Osteoblast (primary cell): ENCODE measurements at regions not wholly inside any gene's neighbourhood (a gene's known extent, or its start where the extent isn't known, plus 50 kb on each side); places are given as distances from the start of the nearest gene placed in this dataset.

Experiments used
- DNase-seq: peaks from one replicate; pipeline ENCODE4 v3.0.0; 2011; ENCODE audit warnings: low spot score, mixed read lengths; ENCODE audit not compliant: insufficient read length; ENCODE audit errors: missing footprints
- H2AFZ ChIP-seq: 2 replicates; pipeline ENCODE4 v1.6.0; 2011; ENCODE audit warnings: mild to moderate bottlenecking, low read length
- H3K27ac ChIP-seq: 2 replicates; pipeline ENCODE4 v1.5.1; 2011; ENCODE audit warnings: mild to moderate bottlenecking, low read depth, low read length, moderate library complexity
- H3K27me3 ChIP-seq: 2 replicates; pipeline ENCODE4 v1.6.0; 2012; ENCODE audit warnings: mild to moderate bottlenecking, control low read depth, inconsistent platforms, low read length, moderate library complexity; ENCODE audit not compliant: insufficient read depth
- H3K36me3 ChIP-seq: 2 replicates; pipeline ENCODE4 v1.5.1; 2011; ENCODE audit warnings: mild to moderate bottlenecking, low read length, control low read depth, moderate library complexity; ENCODE audit not compliant: insufficient read depth
- H3K4me1 ChIP-seq: 2 replicates; pipeline ENCODE4 v1.5.1; 2011; ENCODE audit warnings: mild to moderate bottlenecking, low read length, control low read depth, moderate library complexity; ENCODE audit not compliant: insufficient read depth
- H3K4me2 ChIP-seq: 2 replicates; pipeline ENCODE4 v1.6.0; 2011; ENCODE audit warnings: mild to moderate bottlenecking, low read length; ENCODE audit not compliant: insufficient read depth
- H3K4me3 ChIP-seq: fragments of 200-600 bp; sonication (generic); 3 replicates; pipeline ENCODE4 v1.5.1; 2012; ENCODE audit warnings: mild to moderate bottlenecking, low read length, inconsistent platforms; ENCODE audit not compliant: insufficient read depth
- H3K79me2 ChIP-seq: 2 replicates; pipeline ENCODE4 v1.6.0; 2012; ENCODE audit warnings: mild to moderate bottlenecking, low read length, control low read depth, inconsistent platforms; ENCODE audit not compliant: insufficient read depth
- H3K9me3 ChIP-seq: 2 replicates; pipeline ENCODE4 v1.5.1; 2011; ENCODE audit warnings: low read depth, low read length, control low read depth
- H4K20me1 ChIP-seq: 2 replicates; pipeline ENCODE4 v1.6.0; 2012; ENCODE audit warnings: mild to moderate bottlenecking, low read length, control low read depth; ENCODE audit not compliant: insufficient read depth
- CTCF ChIP-seq: IDR thresholded peaks from 2 replicates; pipeline ENCODE4 v1.5.1; 2011; ENCODE audit warnings: mild to moderate bottlenecking, low read depth, low read length, moderate library complexity; ENCODE audit errors: extremely low read depth

- H2AFZ ChIP-seq, result no peak overlapping the region
- peaks cover under 1% of the 10 kb centered on the region for H3K79me2 ChIP-seq
- peaks cover 2% of the 10 kb centered on the region for H3K9me3 ChIP-seq
- H3K4me1 ChIP-seq, result peaks cover 17% of the 10 kb centered on the region
- H4K20me1 ChIP-seq, result no peaks in the 10 kb centered on the region
- TF ChIP-seq CTCF, result no peak
- no peak overlapping the region for H3K4me3 ChIP-seq
- H3K4me2 ChIP-seq, result no peak overlapping the region
- no peaks in the 10 kb centered on the region for H3K36me3 ChIP-seq
- no peak overlapping the region for H3K27ac ChIP-seq
- H3K27me3 ChIP-seq, result no peaks in the 10 kb centered on the region
- DNase-seq, result no peak
Measured at GRCh38 chr6:26220145-26220970, 133.1 kb downstream of the HFE start.

GRCh38 chr6:26221186-26221585, 134.0 kb downstream of the HFE start:
- Histone ChIP-seq H3K4me2 (no peak overlapping the region), H3K27me3 (no peaks in the 10 kb centered on the region), H4K20me1 (no peaks in the 10 kb centered on the region), H3K79me2 (peaks cover 2% of the 10 kb centered on the region), H3K36me3 (no peaks in the 10 kb centered on the region), H2AFZ (no peak overlapping the region), H3K27ac (no peak overlapping the region), H3K9me3 (peaks cover 3% of the 10 kb centered on the region), H3K4me3 (no peak overlapping the region), H3K4me1 (peaks cover 8% of the 10 kb centered on the region)
- TF ChIP-seq CTCF, result no peak
- no peak for DNase-seq

GRCh38 chr6:26222571-26222970, 135.3 kb downstream of the HFE start:
- no peak overlapping the region for H3K27ac ChIP-seq
- no peak overlapping the region for H3K4me2 ChIP-seq
- H4K20me1 ChIP-seq, result no peaks in the 10 kb centered on the region
- no peaks in the 10 kb centered on the region for H3K27me3 ChIP-seq
- peaks cover 2% of the 10 kb centered on the region for H3K79me2 ChIP-seq
- H3K9me3 ChIP-seq, result peaks cover 3% of the 10 kb centered on the region
- DNase-seq, result no peak
- no peaks in the 10 kb centered on the region for H3K36me3 ChIP-seq
- H2AFZ ChIP-seq, result peak overlapping the region; percentile 7
- peaks cover under 1% of the 10 kb centered on the region for H3K4me1 ChIP-seq
- no peak for TF ChIP-seq CTCF
- no peak overlapping the region for H3K4me3 ChIP-seq

GRCh38 chr6:26223228-26223627, 136.0 kb downstream of the HFE start:
- no peak for DNase-seq
- Histone ChIP-seq H2AFZ (peak overlapping the region; percentile 60), H3K27me3 (no peaks in the 10 kb centered on the region)

More at GRCh38 chr6:26223228-26223627, 136.0 kb downstream of the HFE start:
- Histone ChIP-seq H3K36me3 (no peaks in the 10 kb centered on the region), H3K4me2 (peak overlapping the region; percentile 86), H4K20me1 (no peaks in the 10 kb centered on the region), H3K4me1 (no peaks in the 10 kb centered on the region), H3K27ac (peak overlapping the region; percentile 98), H3K79me2 (peaks cover 2% of the 10 kb centered on the region), H3K9me3 (peaks cover 3% of the 10 kb centered on the region), H3K4me3 (peak overlapping the region; percentile 71)
- TF ChIP-seq CTCF, result no peak
